ENCODE measurements at regions not wholly inside any gene's neighbourhood (a gene's known extent, or its start where the extent isn't known, plus 50 kb on each side); places are given as distances from the start of the nearest gene placed in this dataset.
A peak's percentile ranks its signal among the peaks of the same experiment; 100 is the strongest.

- Histone ChIP-seq H3K9ac (ENCODE audit: low read length) (no peak overlapping the region), H3K27me3 (replicated peaks in 1 of 4; ENCODE audit: control extremely low read depth in 1 of 4, control insufficient read depth in 3 of 4, insufficient read depth in 4 of 4, low read length in 3 of 4) (no peaks in the 10 kb centered on the region), H3K4me3 (ENCODE audit: control extremely low read depth in 1 of 5, extremely low read depth in 1 of 5, insufficient read depth in 1 of 5, low read depth in 2 of 5, low read length in 4 of 5) (no peak overlapping the region), H2AFZ (ENCODE audit: insufficient read depth, low read depth, low read length, poor library complexity, severe bottlenecking) (no peak overlapping the region), H3K36me3 (replicated peaks in 1 of 2; ENCODE audit: control extremely low read depth in 1 of 2, control insufficient read depth in 1 of 2, extremely low read depth in 1 of 2, insufficient read depth in 2 of 2, low read length in 1 of 2) (no peaks in the 10 kb centered on the region), H3K79me2 (ENCODE audit: control insufficient read depth, insufficient read depth, low read length) (no peaks in the 10 kb centered on the region), H3K4me2 (replicated peaks; ENCODE audit: low read depth, low read length, poor library complexity, severe bottlenecking) (no peak overlapping the region), H3K4me1 (ENCODE audit: control insufficient read depth in 2 of 2, insufficient read depth in 2 of 2, low read length in 2 of 2) (peaks cover 10 to 11% of the 10 kb centered on the region in 2 donors), H4K20me1 (ENCODE audit: control insufficient read depth, insufficient read depth, low read length, poor library complexity, severe bottlenecking) (no peaks in the 10 kb centered on the region), H3K9me3 (ENCODE audit: control extremely low read depth in 1 of 3, control insufficient read depth in 2 of 3, insufficient read depth in 1 of 3, low read length in 2 of 3) (peaks cover 0 to 9% (median 0%) of the 10 kb centered on the region in 3 donors), H3K27ac (ENCODE audit: low read length in 2 of 2) (no peak overlapping the region)
- DNase-seq, result no peak
- Mint-ChIP-seq H3K27me3 (no peaks in the 10 kb centered on the region), H3K4me1 (peaks cover 9% of the 10 kb centered on the region), H3K27ac (no peak overlapping the region), H3K9me3 (ENCODE audit: insufficient read depth) (peaks cover 4% of the 10 kb centered on the region), H3K4me3 (no peak overlapping the region)
- ATAC-seq (ENCODE audit: low read depth), result no peak
- ChIA-PET POLR2A (no interaction called here), CTCF (no interaction called here)
- TF ChIP-seq CTCF (IDR thresholded peaks at IDR 0.05), result no peak
- TF ChIP-seq EZH2 (IDR thresholded peaks at IDR 0.05; ENCODE audit: borderline replicate concordance, insufficient read depth, low read depth, low read length, poor library complexity, severe bottlenecking), result no peak
- intact Hi-C loops (cut with micrococcal nuclease), result no loop called here
- WGBS (ENCODE audit: insufficient coverage), result 75% methylated on average over 1 of the region's 4 CpGs
Observed at GRCh38 chr10:52967806-52968795, 195.5 kb upstream of the MBL2 start.

GRCh38 chr10:52966904-52967303 is 194.3 kb upstream of the MBL2 start:
- POLR2A ChIA-PET, result no interaction called here
- Mint-ChIP-seq H3K27ac (no peak overlapping the region), H3K9me3 (ENCODE audit: insufficient read depth) (peaks cover 4% of the 10 kb centered on the region), H3K4me3 (no peak overlapping the region), H3K4me1 (peaks cover 9% of the 10 kb centered on the region), H3K27me3 (no peaks in the 10 kb centered on the region)
- TF ChIP-seq EZH2 (IDR thresholded peaks at IDR 0.05; ENCODE audit: borderline replicate concordance, insufficient read depth, low read depth, low read length, poor library complexity, severe bottlenecking), result no peak
- TF ChIP-seq CTCF (IDR thresholded peaks at IDR 0.05), result no peak
- Histone ChIP-seq H3K4me2 (replicated peaks; ENCODE audit: low read depth, low read length, poor library complexity, severe bottlenecking) (no peak overlapping the region), H3K9ac (ENCODE audit: low read length) (no peak overlapping the region), H3K36me3 (replicated peaks in 1 of 2; ENCODE audit: control extremely low read depth in 1 of 2, control insufficient read depth in 1 of 2, extremely low read depth in 1 of 2, insufficient read depth in 2 of 2, low read length in 1 of 2) (no peaks in the 10 kb centered on the region), H3K27ac (ENCODE audit: low read length in 2 of 2) (no peak overlapping the region), H4K20me1 (ENCODE audit: control insufficient read depth, insufficient read depth, low read length, poor library complexity, severe bottlenecking) (no peaks in the 10 kb centered on the region), H3K9me3 (ENCODE audit: control extremely low read depth in 1 of 3, control insufficient read depth in 2 of 3, insufficient read depth in 1 of 3, low read length in 2 of 3) (peaks cover 0 to 9% (median 0%) of the 10 kb centered on the region in 3 donors), H3K27me3 (replicated peaks in 1 of 4; ENCODE audit: control extremely low read depth in 1 of 4, control insufficient read depth in 3 of 4, insufficient read depth in 4 of 4, low read length in 3 of 4) (no peaks in the 10 kb centered on the region), H3K4me3 (ENCODE audit: control extremely low read depth in 1 of 5, extremely low read depth in 1 of 5, insufficient read depth in 1 of 5, low read depth in 2 of 5, low read length in 4 of 5) (no peak overlapping the region), H3K4me1 (ENCODE audit: control insufficient read depth in 2 of 2, insufficient read depth in 2 of 2, low read length in 2 of 2) (peaks cover 10 to 11% of the 10 kb centered on the region in 2 donors), H3K79me2 (ENCODE audit: control insufficient read depth, insufficient read depth, low read length) (no peaks in the 10 kb centered on the region), H2AFZ (ENCODE audit: insufficient read depth, low read depth, low read length, poor library complexity, severe bottlenecking) (peak overlapping the region; percentile 26)
- ATAC-seq (ENCODE audit: low read depth) (no peak), DNase-seq (no peak)
- intact Hi-C loops (cut with micrococcal nuclease), result no loop called here
- 67% methylated on average over 1 of the region's 1 CpG for WGBS (ENCODE audit: insufficient coverage)
- CTCF ChIA-PET, result no interaction called here

Data from B cell (primary cell).